WTC11 (cell line): ENCODE measurements at regions not wholly inside any gene's neighbourhood (a gene's known extent, or its start where the extent isn't known, plus 50 kb on each side); places are given as distances from the start of the nearest gene placed in this dataset.

Experiments used
- ATF6 ChIP-seq: sonication (generic); formaldehyde crosslinking; IDR thresholded peaks from 2 replicates; pipeline ENCODE4 v1.8.1; 2023; ENCODE audit warnings: mild to moderate bottlenecking, missing genetic modification reagents
- CBFB ChIP-seq: sonication (generic); formaldehyde crosslinking; IDR thresholded peaks from 2 replicates; pipeline ENCODE4 v1.8.1; 2022; ENCODE audit warnings: mild to moderate bottlenecking, low read depth, missing genetic modification reagents
- TEAD4 ChIP-seq: sonication (generic); formaldehyde crosslinking; IDR thresholded peaks from 2 replicates; pipeline ENCODE4 v1.8.0; 2022; ENCODE audit warnings: mild to moderate bottlenecking, missing genetic modification reagents
- ZNF138 ChIP-seq: sonication (generic); formaldehyde crosslinking; conservative IDR thresholded peaks from 2 replicates; pipeline ENCODE4 v1.8.1; 2022; ENCODE audit warnings: mild to moderate bottlenecking, moderate library complexity, missing genetic modification reagents
- TF ChIP-seq, protein P1 (sequence below): fragments of 200-600 bp; IDR thresholded peaks from 2 replicates; pipeline ENCODE4 v1.8.0; 2022; ENCODE audit warnings: antibody characterized with exemption
- TF ChIP-seq, protein P2 (sequence below): sonication (generic); formaldehyde crosslinking; IDR thresholded peaks from 2 replicates; pipeline ENCODE4 v1.8.0; 2022; ENCODE audit warnings: mild to moderate bottlenecking, missing genetic modification reagents
- TF ChIP-seq, protein P3 (sequence below): sonication (generic); formaldehyde crosslinking; IDR thresholded peaks from 2 replicates; pipeline ENCODE4 v1.8.1; 2022; ENCODE audit warnings: missing genetic modification reagents, borderline replicate concordance
- TF ChIP-seq, protein P4 (sequence below): sonication (generic); formaldehyde crosslinking; IDR thresholded peaks from 2 replicates; pipeline ENCODE4 v1.8.0; 2022; ENCODE audit warnings: missing genetic modification reagents

DNA sequence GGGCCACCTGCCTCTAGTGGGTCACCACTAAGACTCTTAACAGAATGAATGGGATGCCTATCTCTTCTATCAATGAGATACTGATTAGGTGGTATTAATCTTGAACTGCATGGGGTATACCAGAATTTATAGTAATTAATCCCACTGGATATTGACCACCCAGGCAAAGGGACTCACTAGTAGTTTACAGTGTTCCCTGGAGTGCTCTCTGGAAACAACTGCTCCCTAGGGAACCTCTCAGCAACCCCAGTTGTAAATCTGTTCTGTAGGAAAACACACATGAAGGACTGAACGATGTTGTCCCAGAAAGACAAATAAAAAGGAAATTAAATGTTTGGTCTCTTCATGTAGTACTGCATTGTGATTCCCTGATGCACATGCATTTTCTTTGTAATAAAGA lies 430.5 kb downstream of the HLX start:
- TF ChIP-seq, protein P1, sequence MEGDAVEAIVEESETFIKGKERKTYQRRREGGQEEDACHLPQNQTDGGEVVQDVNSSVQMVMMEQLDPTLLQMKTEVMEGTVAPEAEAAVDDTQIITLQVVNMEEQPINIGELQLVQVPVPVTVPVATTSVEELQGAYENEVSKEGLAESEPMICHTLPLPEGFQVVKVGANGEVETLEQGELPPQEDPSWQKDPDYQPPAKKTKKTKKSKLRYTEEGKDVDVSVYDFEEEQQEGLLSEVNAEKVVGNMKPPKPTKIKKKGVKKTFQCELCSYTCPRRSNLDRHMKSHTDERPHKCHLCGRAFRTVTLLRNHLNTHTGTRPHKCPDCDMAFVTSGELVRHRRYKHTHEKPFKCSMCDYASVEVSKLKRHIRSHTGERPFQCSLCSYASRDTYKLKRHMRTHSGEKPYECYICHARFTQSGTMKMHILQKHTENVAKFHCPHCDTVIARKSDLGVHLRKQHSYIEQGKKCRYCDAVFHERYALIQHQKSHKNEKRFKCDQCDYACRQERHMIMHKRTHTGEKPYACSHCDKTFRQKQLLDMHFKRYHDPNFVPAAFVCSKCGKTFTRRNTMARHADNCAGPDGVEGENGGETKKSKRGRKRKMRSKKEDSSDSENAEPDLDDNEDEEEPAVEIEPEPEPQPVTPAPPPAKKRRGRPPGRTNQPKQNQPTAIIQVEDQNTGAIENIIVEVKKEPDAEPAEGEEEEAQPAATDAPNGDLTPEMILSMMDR, result no peak
- TF ChIP-seq, protein P2, sequence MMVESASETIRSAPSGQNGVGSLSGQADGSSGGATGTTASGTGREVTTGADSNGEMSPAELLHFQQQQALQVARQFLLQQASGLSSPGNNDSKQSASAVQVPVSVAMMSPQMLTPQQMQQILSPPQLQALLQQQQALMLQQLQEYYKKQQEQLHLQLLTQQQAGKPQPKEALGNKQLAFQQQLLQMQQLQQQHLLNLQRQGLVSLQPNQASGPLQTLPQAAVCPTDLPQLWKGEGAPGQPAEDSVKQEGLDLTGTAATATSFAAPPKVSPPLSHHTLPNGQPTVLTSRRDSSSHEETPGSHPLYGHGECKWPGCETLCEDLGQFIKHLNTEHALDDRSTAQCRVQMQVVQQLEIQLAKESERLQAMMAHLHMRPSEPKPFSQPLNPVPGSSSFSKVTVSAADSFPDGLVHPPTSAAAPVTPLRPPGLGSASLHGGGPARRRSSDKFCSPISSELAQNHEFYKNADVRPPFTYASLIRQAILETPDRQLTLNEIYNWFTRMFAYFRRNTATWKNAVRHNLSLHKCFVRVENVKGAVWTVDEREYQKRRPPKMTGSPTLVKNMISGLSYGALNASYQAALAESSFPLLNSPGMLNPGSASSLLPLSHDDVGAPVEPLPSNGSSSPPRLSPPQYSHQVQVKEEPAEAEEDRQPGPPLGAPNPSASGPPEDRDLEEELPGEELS, result no peak
- TF ChIP-seq, protein P3, sequence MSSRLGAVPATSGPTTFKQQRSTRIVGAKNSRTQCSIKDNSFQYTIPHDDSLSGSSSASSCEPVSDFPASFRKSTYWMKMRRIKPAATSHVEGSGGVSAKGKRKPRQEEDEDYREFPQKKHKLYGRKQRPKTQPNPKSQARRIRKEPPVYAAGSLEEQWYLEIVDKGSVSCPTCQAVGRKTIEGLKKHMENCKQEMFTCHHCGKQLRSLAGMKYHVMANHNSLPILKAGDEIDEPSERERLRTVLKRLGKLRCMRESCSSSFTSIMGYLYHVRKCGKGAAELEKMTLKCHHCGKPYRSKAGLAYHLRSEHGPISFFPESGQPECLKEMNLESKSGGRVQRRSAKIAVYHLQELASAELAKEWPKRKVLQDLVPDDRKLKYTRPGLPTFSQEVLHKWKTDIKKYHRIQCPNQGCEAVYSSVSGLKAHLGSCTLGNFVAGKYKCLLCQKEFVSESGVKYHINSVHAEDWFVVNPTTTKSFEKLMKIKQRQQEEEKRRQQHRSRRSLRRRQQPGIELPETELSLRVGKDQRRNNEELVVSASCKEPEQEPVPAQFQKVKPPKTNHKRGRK (CRISPR knock-in tag), result no peak
- TF ChIP-seq CBFB (CRISPR knock-in tag), result no peak
- no peak for TF ChIP-seq TEAD4 (CRISPR knock-in tag)
- no peak for TF ChIP-seq ATF6 (CRISPR knock-in tag)
- no peak for TF ChIP-seq ZNF138 (CRISPR knock-in tag)
- TF ChIP-seq, protein P4, sequence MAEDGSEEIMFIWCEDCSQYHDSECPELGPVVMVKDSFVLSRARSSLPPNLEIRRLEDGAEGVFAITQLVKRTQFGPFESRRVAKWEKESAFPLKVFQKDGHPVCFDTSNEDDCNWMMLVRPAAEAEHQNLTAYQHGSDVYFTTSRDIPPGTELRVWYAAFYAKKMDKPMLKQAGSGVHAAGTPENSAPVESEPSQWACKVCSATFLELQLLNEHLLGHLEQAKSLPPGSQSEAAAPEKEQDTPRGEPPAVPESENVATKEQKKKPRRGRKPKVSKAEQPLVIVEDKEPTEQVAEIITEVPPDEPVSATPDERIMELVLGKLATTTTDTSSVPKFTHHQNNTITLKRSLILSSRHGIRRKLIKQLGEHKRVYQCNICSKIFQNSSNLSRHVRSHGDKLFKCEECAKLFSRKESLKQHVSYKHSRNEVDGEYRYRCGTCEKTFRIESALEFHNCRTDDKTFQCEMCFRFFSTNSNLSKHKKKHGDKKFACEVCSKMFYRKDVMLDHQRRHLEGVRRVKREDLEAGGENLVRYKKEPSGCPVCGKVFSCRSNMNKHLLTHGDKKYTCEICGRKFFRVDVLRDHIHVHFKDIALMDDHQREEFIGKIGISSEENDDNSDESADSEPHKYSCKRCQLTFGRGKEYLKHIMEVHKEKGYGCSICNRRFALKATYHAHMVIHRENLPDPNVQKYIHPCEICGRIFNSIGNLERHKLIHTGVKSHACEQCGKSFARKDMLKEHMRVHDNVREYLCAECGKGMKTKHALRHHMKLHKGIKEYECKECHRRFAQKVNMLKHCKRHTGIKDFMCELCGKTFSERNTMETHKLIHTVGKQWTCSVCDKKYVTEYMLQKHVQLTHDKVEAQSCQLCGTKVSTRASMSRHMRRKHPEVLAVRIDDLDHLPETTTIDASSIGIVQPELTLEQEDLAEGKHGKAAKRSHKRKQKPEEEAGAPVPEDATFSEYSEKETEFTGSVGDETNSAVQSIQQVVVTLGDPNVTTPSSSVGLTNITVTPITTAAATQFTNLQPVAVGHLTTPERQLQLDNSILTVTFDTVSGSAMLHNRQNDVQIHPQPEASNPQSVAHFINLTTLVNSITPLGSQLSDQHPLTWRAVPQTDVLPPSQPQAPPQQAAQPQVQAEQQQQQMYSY (CRISPR knock-in tag), result no peak
